ENCODE measurements at regions not wholly inside any gene's neighbourhood (a gene's known extent, or its start where the extent isn't known, plus 50 kb on each side); places are given as distances from the start of the nearest gene placed in this dataset.

DNA sequence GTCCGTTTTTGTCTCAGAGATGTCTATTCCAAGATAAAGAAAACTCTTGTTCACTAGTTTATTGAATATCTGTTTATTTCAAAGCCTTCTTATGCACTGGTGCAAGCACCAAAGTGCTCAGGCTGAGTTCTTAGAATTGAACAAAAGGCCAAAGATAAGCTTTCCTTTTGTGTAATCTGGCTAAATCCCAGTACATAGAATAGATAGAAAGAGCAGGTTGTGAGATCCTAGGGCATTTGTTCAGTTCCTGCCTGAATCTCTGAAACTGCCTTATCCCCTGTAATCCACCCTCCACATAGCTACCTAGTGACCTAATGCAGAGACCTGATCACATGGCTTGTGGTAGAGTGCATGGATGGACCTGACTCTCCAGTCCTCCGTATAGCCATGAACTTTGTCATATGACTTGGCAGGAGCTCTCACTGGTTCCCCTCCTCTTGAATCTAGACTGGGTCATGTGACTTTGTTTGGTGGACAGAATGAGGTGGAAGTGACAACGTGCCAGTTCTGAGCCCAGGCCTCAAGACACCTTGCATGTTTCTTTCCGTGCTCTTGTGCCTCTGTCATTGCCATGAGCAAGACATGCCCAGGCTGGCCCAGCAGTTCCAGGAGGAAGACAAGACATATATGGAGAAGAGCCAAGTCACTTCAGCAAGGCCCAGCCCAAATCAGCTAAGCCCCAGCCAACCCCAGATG lies 139.3 kb upstream of the SHB start:
- H3K4me3 ChIP-seq (replicated peaks in 1 of 2; ENCODE audit: low read depth in 2 of 2, low read length in 2 of 2): no peak overlapping the region
- no peak for DNase-seq (ENCODE audit: low read depth in 2 of 2)
- no peak for TF ChIP-seq CTCF (IDR thresholded peaks at IDR 0.05; ENCODE audit: low read depth, low read length)

DNA sequence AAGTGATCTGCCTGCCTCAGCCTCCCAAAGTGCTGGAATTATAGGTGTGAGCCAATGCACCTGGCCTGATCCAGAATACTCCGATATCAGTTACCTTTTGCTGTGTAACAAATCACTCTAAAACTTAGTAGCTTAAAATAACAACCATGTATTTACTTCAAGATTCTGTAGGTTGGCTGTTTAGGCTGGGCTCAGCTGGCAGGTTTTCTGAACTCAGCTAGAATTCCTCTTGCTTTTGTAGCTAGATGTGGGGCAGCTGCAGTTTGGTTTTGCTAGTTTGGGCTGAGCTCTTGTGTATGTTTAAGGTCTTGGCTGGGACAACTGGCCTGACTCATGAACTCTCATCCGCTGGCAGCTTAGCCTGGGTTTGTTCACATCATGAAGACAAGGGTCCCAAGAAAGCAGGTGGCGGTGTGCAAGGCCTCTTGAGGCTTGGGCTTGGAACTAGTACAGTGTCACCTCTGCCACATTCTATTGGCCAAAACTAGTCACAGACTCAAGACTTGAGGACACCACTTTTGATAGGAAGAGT lies 138.3 kb upstream of the SHB start:
- no peak for TF ChIP-seq CTCF (IDR thresholded peaks at IDR 0.05; ENCODE audit: low read depth, low read length)
- no peak for DNase-seq (ENCODE audit: low read depth in 2 of 2)
- no peak overlapping the region for H3K4me3 ChIP-seq (replicated peaks in 1 of 2; ENCODE audit: low read depth in 2 of 2, low read length in 2 of 2)

- no peak for TF ChIP-seq CTCF (IDR thresholded peaks at IDR 0.05; ENCODE audit: low read depth, low read length)
- no peak for DNase-seq (ENCODE audit: low read depth in 2 of 2)
- no peak overlapping the region for H3K4me3 ChIP-seq (replicated peaks in 1 of 2; ENCODE audit: low read depth in 2 of 2, low read length in 2 of 2)
Observed at GRCh38 chr9:38205279-38205678, 136.3 kb upstream of the SHB start.

GRCh38 chr9:38202336-38202938 lies 133.4 kb upstream of the SHB start:
- DNase-seq (ENCODE audit: low read depth in 2 of 2): no peak
- H3K4me3 ChIP-seq (replicated peaks in 1 of 2; ENCODE audit: low read depth in 2 of 2, low read length in 2 of 2): no peak overlapping the region
- TF ChIP-seq CTCF (IDR thresholded peaks at IDR 0.05; ENCODE audit: low read depth, low read length): no peak

- no peak for TF ChIP-seq CTCF (IDR thresholded peaks at IDR 0.05; ENCODE audit: low read depth, low read length)
- no peak for DNase-seq (ENCODE audit: low read depth in 2 of 2)
- H3K4me3 ChIP-seq (replicated peaks in 1 of 2; ENCODE audit: low read depth in 2 of 2, low read length in 2 of 2): no peak overlapping the region
Observed at GRCh38 chr9:38201844-38202243, 132.8 kb upstream of the SHB start.

DNA sequence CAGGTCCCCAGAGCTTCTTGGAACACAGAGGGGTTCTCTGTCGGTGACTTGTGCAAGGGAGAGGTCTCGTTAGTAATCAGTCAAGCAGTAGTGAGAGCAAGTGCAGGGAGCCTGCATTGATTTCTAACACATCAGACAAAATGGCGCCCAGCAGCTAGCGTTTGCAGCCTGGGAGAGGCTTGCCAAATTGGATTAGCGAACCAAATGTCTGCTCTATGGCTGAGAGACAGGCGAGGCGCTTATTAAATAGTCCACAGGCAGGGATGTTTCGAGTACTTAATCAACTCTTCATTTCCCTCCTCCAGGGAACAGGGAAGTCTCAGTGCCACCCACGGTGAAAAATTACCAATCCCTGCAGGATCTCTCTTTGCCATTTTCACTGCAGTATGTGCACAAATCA lies 131.4 kb upstream of the SHB start:
- no peak for DNase-seq (ENCODE audit: low read depth in 2 of 2)
- H3K4me3 ChIP-seq (replicated peaks in 1 of 2; ENCODE audit: low read depth in 2 of 2, low read length in 2 of 2): no peak overlapping the region
- TF ChIP-seq CTCF (IDR thresholded peaks at IDR 0.05; ENCODE audit: low read depth, low read length): no peak

Data from cardiac fibroblast (primary cell).